ENCODE measurements at regions not wholly inside any gene's neighbourhood (a gene's known extent, or its start where the extent isn't known, plus 50 kb on each side); places are given as distances from the start of the nearest gene placed in this dataset.

- no peak for DNase-seq (ENCODE audit: low read depth in 2 of 2)
- H3K9ac ChIP-seq (ENCODE audit: insufficient read depth, low read length): no peak overlapping the region
- H2AFZ ChIP-seq (ENCODE audit: low read length): no peak overlapping the region
- H4K20me1 ChIP-seq (ENCODE audit: control insufficient read depth, extremely low read depth, insufficient read depth, low read length): no peaks in the 10 kb centered on the region
- no peak for TF ChIP-seq EZH2 (IDR thresholded peaks at IDR 0.05; ENCODE audit: low read length, missing control alignments)
- no peak for TF ChIP-seq CTCF (conservative IDR thresholded peaks at IDR 0.05 in 1 of 2, IDR thresholded peaks at IDR 0.05 in 1 of 2; ENCODE audit: low read depth in 1 of 2, low read length in 2 of 2)
- no peaks in the 10 kb centered on the region for H3K36me3 ChIP-seq (ENCODE audit: control insufficient read depth, insufficient read depth, low read length)
- H3K27me3 ChIP-seq (ENCODE audit: control insufficient read depth, insufficient read depth, low read length): no peaks in the 10 kb centered on the region
- H3K27ac ChIP-seq (ENCODE audit: insufficient read depth, low read length): no peak overlapping the region
- no peak overlapping the region for H3K4me3 ChIP-seq (replicated peaks in 1 of 4; ENCODE audit: control extremely low read depth in 1 of 4, insufficient read depth in 1 of 4, low read depth in 3 of 4, low read length in 4 of 4)
- no peaks in the 10 kb centered on the region for H3K79me2 ChIP-seq (ENCODE audit: control insufficient read depth, insufficient read depth, low read length)
- no peaks in the 10 kb centered on the region for H3K9me3 ChIP-seq (ENCODE audit: control insufficient read depth, insufficient read depth, low read depth, low read length)
- no peak overlapping the region for H3K4me2 ChIP-seq (ENCODE audit: extremely low read depth, insufficient read depth, low read length)
- H3K4me1 ChIP-seq (ENCODE audit: control insufficient read depth, extremely low read depth, insufficient read depth, low read length): no peaks in the 10 kb centered on the region
Observed at GRCh38 chr5:3099954-3100353, 348.5 kb upstream of the IRX2 start.

- H3K4me2 ChIP-seq (ENCODE audit: extremely low read depth, insufficient read depth, low read length): no peak overlapping the region
- no peak for DNase-seq (ENCODE audit: low read depth in 2 of 2)
- no peaks in the 10 kb centered on the region for H3K79me2 ChIP-seq (ENCODE audit: control insufficient read depth, insufficient read depth, low read length)
- no peak overlapping the region for H3K4me3 ChIP-seq (replicated peaks in 1 of 4; ENCODE audit: control extremely low read depth in 1 of 4, insufficient read depth in 1 of 4, low read depth in 3 of 4, low read length in 4 of 4)
- no peaks in the 10 kb centered on the region for H3K4me1 ChIP-seq (ENCODE audit: control insufficient read depth, extremely low read depth, insufficient read depth, low read length)
- no peak for TF ChIP-seq CTCF (conservative IDR thresholded peaks at IDR 0.05 in 1 of 2, IDR thresholded peaks at IDR 0.05 in 1 of 2; ENCODE audit: low read depth in 1 of 2, low read length in 2 of 2)
- no peak for TF ChIP-seq EZH2 (IDR thresholded peaks at IDR 0.05; ENCODE audit: low read length, missing control alignments)
- no peaks in the 10 kb centered on the region for H4K20me1 ChIP-seq (ENCODE audit: control insufficient read depth, extremely low read depth, insufficient read depth, low read length)
- no peaks in the 10 kb centered on the region for H3K36me3 ChIP-seq (ENCODE audit: control insufficient read depth, insufficient read depth, low read length)
- no peak overlapping the region for H3K9ac ChIP-seq (ENCODE audit: insufficient read depth, low read length)
- H2AFZ ChIP-seq (ENCODE audit: low read length): no peak overlapping the region
- H3K9me3 ChIP-seq (ENCODE audit: control insufficient read depth, insufficient read depth, low read depth, low read length): no peaks in the 10 kb centered on the region
- H3K27ac ChIP-seq (ENCODE audit: insufficient read depth, low read length): no peak overlapping the region
- no peaks in the 10 kb centered on the region for H3K27me3 ChIP-seq (ENCODE audit: control insufficient read depth, insufficient read depth, low read length)
Observed at GRCh38 chr5:3099526-3099925, 348.0 kb upstream of the IRX2 start.

- Histone ChIP-seq H3K9ac (ENCODE audit: insufficient read depth, low read length) (no peak overlapping the region), H3K27me3 (ENCODE audit: control insufficient read depth, insufficient read depth, low read length) (no peaks in the 10 kb centered on the region), H4K20me1 (ENCODE audit: control insufficient read depth, extremely low read depth, insufficient read depth, low read length) (no peaks in the 10 kb centered on the region), H3K4me1 (ENCODE audit: control insufficient read depth, extremely low read depth, insufficient read depth, low read length) (no peaks in the 10 kb centered on the region), H3K27ac (ENCODE audit: insufficient read depth, low read length) (no peak overlapping the region), H3K9me3 (ENCODE audit: control insufficient read depth, insufficient read depth, low read depth, low read length) (no peaks in the 10 kb centered on the region), H3K4me3 (replicated peaks in 1 of 4; ENCODE audit: control extremely low read depth in 1 of 4, insufficient read depth in 1 of 4, low read depth in 3 of 4, low read length in 4 of 4) (no peak overlapping the region), H3K79me2 (ENCODE audit: control insufficient read depth, insufficient read depth, low read length) (no peaks in the 10 kb centered on the region), H3K4me2 (ENCODE audit: extremely low read depth, insufficient read depth, low read length) (no peak overlapping the region), H2AFZ (ENCODE audit: low read length) (no peak overlapping the region), H3K36me3 (ENCODE audit: control insufficient read depth, insufficient read depth, low read length) (no peaks in the 10 kb centered on the region)
- no peak for DNase-seq (ENCODE audit: low read depth in 2 of 2)
- TF ChIP-seq EZH2 (IDR thresholded peaks at IDR 0.05; ENCODE audit: low read length, missing control alignments): no peak
- no peak for TF ChIP-seq CTCF (conservative IDR thresholded peaks at IDR 0.05 in 1 of 2, IDR thresholded peaks at IDR 0.05 in 1 of 2; ENCODE audit: low read depth in 1 of 2, low read length in 2 of 2)
Observed at GRCh38 chr5:3098821-3099220, 347.3 kb upstream of the IRX2 start.
